Thyroid gland (tissue), 4 donors: ENCODE measurements at regions not wholly inside any gene's neighbourhood (a gene's known extent, or its start where the extent isn't known, plus 50 kb on each side); places are given as distances from the start of the nearest gene placed in this dataset.

Source experiments
- DNase-seq, 2 donors: peaks; one replicate each; pipeline ENCODE4 v3.0.0-alpha.2; 2019
- H3K27ac ChIP-seq, 3 donors: fragments of 200-600 bp; sonication (generic); 1 replicate in 2 of 3; 2 replicates in 1 of 3; pipeline ENCODE4 v1.5.1; 2016 to 2019; ENCODE audit warnings: mild to moderate bottlenecking in 1 of 3, moderate library complexity in 1 of 3
- H3K27me3 ChIP-seq: fragments of 200-600 bp; sonication (generic); one replicate; pipeline ENCODE4 v1.5.1; 2019
- H3K36me3 ChIP-seq, 2 donors: fragments of 200-600 bp; sonication (generic); one replicate each; pipeline ENCODE4 v1.5.1; 2016 to 2019
- H3K4me1 ChIP-seq, 2 donors: fragments of 200-600 bp; sonication (generic); one replicate each; pipeline ENCODE4 v1.5.1; 2017 to 2019
- H3K4me3 ChIP-seq, 3 donors: fragments of 200-600 bp; sonication (generic); replicated peaks in 1 of 3; 1 replicate in 2 of 3; 2 replicates in 1 of 3; pipeline ENCODE4 v1.5.1; 2016; ENCODE audit warnings: mild to moderate bottlenecking in 1 of 3
- H3K9me3 ChIP-seq: fragments of 200-600 bp; sonication (generic); one replicate; pipeline ENCODE4 v1.5.1; 2017
- CTCF ChIP-seq, 6 experiments: fragments of 200-600 bp in 3 of 6; fragments of 450-650 bp in 3 of 6; sonication (generic) in 3 of 6; IDR thresholded peaks; one replicate each; pipeline ENCODE4 v1.5.1; 2016 to 2019; ENCODE audit warnings: antibody characterized with exemption in 6 of 6, mild to moderate bottlenecking in 2 of 6, inconsistent platforms in 1 of 6, moderate library complexity in 1 of 6
- POLR2A ChIP-seq, 2 donors: fragments of 450-650 bp; IDR thresholded peaks; one replicate each; pipeline ENCODE4 v1.6.1; 2017; ENCODE audit warnings: antibody characterized with exemption in 2 of 2, mild to moderate bottlenecking in 2 of 2, moderate library complexity in 1 of 2
- WGBS, 2 donors: methylation state at CpG; one replicate each; pipeline ENCODE4 v1.1.5; 2017; 5-methylcytosine and 5-hydroxymethylcytosine counted together
- intact Hi-C: fragments of 100-400 bp; cut with DNase I; formaldehyde crosslinking; loops from one replicate; pipeline ENCODE4 v1.15.1; 2023

- intact Hi-C loops: no loop called here
- no peak for TF ChIP-seq CTCF (IDR thresholded peaks at IDR 0.05)
- TF ChIP-seq POLR2A (IDR thresholded peaks at IDR 0.05): no peak
- WGBS, 2 donors: 58 to 60% methylated on average over 9 of the region's 9 CpGs
- H3K27me3 ChIP-seq: peaks cover 6% of the 10 kb centered on the region
- no peak for DNase-seq
- no peak overlapping the region for H3K27ac ChIP-seq
- no peaks in the 10 kb centered on the region for H3K36me3 ChIP-seq
- H3K9me3 ChIP-seq: no peaks in the 10 kb centered on the region
- no peak overlapping the region for H3K4me3 ChIP-seq
- no peaks in the 10 kb centered on the region for H3K4me1 ChIP-seq
These were observed 262.4 kb upstream of the PSMD7 start for GRCh38 chr16:74034200-74034599.

- no peaks in the 10 kb centered on the region for H3K4me1 ChIP-seq
- intact Hi-C loops: no loop called here
- no peaks in the 10 kb centered on the region for H3K36me3 ChIP-seq
- no peaks in the 10 kb centered on the region for H3K9me3 ChIP-seq
- H3K4me3 ChIP-seq: no peak overlapping the region
- H3K27me3 ChIP-seq: peaks cover 6% of the 10 kb centered on the region
- no peak for DNase-seq
- WGBS, 2 donors: 77 to 78% methylated on average over 9 of the region's 9 CpGs
- TF ChIP-seq CTCF (IDR thresholded peaks at IDR 0.05) (no peak), POLR2A (IDR thresholded peaks at IDR 0.05) (no peak)
- H3K27ac ChIP-seq: no peak overlapping the region
These were observed 263.1 kb upstream of the PSMD7 start for GRCh38 chr16:74033441-74033995.

DNA sequence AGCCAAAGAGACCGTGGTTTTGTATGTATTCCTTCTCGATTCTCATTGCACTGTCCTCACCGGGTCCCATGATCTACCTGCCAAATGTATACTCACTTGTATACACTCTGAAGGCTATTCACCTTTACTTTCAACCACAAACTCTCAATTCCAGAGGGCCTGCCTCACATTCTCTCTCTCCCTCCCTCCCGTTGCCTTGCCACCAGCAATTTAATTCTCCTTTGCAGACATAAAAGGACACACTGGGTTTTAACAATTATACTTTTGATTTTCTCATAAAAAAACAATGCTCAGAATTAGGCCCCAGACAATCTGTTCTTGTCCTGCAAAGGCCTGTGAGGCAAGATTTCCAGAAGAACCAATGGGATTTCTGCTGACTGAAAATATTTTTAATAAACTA, 265.1 kb upstream of the PSMD7 start:
- no peaks in the 10 kb centered on the region for H3K9me3 ChIP-seq
- no peak for DNase-seq
- intact Hi-C loops: no loop called here
- H3K4me3 ChIP-seq: no peak overlapping the region
- no peaks in the 10 kb centered on the region for H3K4me1 ChIP-seq
- WGBS, 2 donors: 73 to 74% methylated on average over 4 of the region's 4 CpGs
- TF ChIP-seq CTCF (IDR thresholded peaks at IDR 0.05) (no peak), POLR2A (IDR thresholded peaks at IDR 0.05) (no peak)
- H3K36me3 ChIP-seq: no peaks in the 10 kb centered on the region
- H3K27ac ChIP-seq: no peak overlapping the region
- H3K27me3 ChIP-seq: no peaks in the 10 kb centered on the region

GRCh38 chr16:74030000-74030706, 266.5 kb upstream of the PSMD7 start:
- DNase-seq: no peak
- no peak overlapping the region for H3K4me3 ChIP-seq
- intact Hi-C loops: no loop called here
- H3K27me3 ChIP-seq: no peaks in the 10 kb centered on the region
- H3K4me1 ChIP-seq: no peaks in the 10 kb centered on the region
- H3K36me3 ChIP-seq: no peaks in the 10 kb centered on the region
- 57 to 60% methylated on average over 9 to 10 of the region's 10 CpGs for WGBS, 2 donors
- no peak for TF ChIP-seq CTCF (IDR thresholded peaks at IDR 0.05)
- no peak for TF ChIP-seq POLR2A (IDR thresholded peaks at IDR 0.05)
- no peaks in the 10 kb centered on the region for H3K9me3 ChIP-seq
- no peak overlapping the region for H3K27ac ChIP-seq

DNA sequence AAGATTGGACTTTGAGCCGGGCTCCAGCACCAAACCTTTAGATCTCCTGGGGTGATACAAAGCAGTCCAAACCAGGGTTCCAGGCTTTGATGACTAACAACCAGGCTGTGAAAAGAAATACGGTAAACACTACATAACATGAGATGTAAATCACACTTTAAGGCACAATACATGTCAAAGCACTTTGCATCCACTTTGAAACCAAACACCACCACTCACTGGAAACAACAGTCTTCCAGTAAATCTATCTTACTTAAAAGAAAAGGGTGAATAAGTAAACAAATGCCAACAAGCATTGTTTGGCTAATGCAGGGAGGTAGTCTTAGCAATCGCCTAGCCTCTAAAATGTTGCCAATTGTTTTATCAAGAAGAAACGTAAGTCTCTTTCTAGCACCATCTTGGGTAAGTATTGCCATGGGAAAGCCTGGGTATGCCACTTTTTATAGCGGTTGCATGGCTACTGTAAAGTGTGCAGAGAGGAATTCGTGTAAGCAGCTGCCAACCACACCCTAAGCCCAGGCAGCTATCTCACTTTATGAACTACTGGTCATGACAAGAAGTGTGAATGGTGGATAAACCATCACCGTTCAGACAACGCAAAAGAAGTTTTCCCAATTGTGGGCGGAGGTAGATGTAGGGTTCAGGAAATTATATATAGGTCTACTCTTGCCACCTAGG, 267.4 kb upstream of the PSMD7 start:
- Histone ChIP-seq H3K4me1 (no peaks in the 10 kb centered on the region), H3K4me3 (no peak overlapping the region), H3K9me3 (no peaks in the 10 kb centered on the region), H3K27me3 (no peaks in the 10 kb centered on the region), H3K27ac (no peak overlapping the region), H3K36me3 (no peaks in the 10 kb centered on the region)
- no peak for DNase-seq
- intact Hi-C loops: no loop called here
- TF ChIP-seq POLR2A (IDR thresholded peaks at IDR 0.05) (no peak), CTCF (IDR thresholded peaks at IDR 0.05) (no peak)
- WGBS, 2 donors: 77 to 84% methylated on average over 9 of the region's 9 CpGs
